HG03575 (cell line): ENCODE measurements at regions not wholly inside any gene's neighbourhood (a gene's known extent, or its start where the extent isn't known, plus 50 kb on each side); places are given as distances from the start of the nearest gene placed in this dataset.
"Not testable (repeated sequence)": the region's sequence is repeated elsewhere in the genome, so short reads cannot be mapped to it uniquely, and the experiment has no call there.

ENCODE experiments used
- ATAC-seq: cut with Tn5 transposase; IDR thresholded peaks from one replicate; pipeline ENCODE4 v1.9.1; 2021; ENCODE audit not compliant: unreplicated experiment, insufficient number of reproducible peaks, low FRiP score; ENCODE audit errors: extremely low read depth

GRCh38 chr10:9437131-9437530 lies 1382.6 kb downstream of the GATA3 start:
- no peak for ATAC-seq

GRCh38 chr10:9443758-9444157 lies 1389.3 kb downstream of the GATA3 start:
- no peak for ATAC-seq

- ATAC-seq = no peak
Measured at GRCh38 chr10:9449530-9449929, 1395.0 kb downstream of the GATA3 start.

- ATAC-seq = no peak
Measured at GRCh38 chr10:9450801-9451200, 1396.3 kb downstream of the GATA3 start.

GRCh38 chr10:9451211-9451773 lies 1396.8 kb downstream of the GATA3 start:
- ATAC-seq = no peak

- no peak for ATAC-seq
Measured at GRCh38 chr10:9452056-9452455, 1397.6 kb downstream of the GATA3 start.

GRCh38 chr10:9453871-9454270 lies 1399.4 kb downstream of the GATA3 start:
- not testable (repeated sequence) for ATAC-seq

- no peak for ATAC-seq
Measured at GRCh38 chr10:9469663-9470205, 1415.2 kb downstream of the GATA3 start.

- ATAC-seq = no peak
Measured at GRCh38 chr10:9470581-9470980, 1416.1 kb downstream of the GATA3 start.

GRCh38 chr10:9501944-9502343 lies 1447.5 kb downstream of the GATA3 start:
- ATAC-seq = no peak

- no peak for ATAC-seq
Measured at GRCh38 chr10:9504227-9504626, 1449.7 kb downstream of the GATA3 start.

GRCh38 chr10:9505546-9505945 lies 1451.1 kb downstream of the GATA3 start:
- no peak for ATAC-seq

GRCh38 chr10:9508606-9509005 lies 1454.1 kb downstream of the GATA3 start:
- no peak for ATAC-seq

- no peak for ATAC-seq
Measured at GRCh38 chr10:9510626-9511025, 1456.1 kb downstream of the GATA3 start.

- no peak for ATAC-seq
Measured at GRCh38 chr10:9515922-9516321, 1461.4 kb downstream of the GATA3 start.

- peak; percentile 95 for ATAC-seq
Measured at GRCh38 chr10:9535744-9536143, 1481.3 kb downstream of the GATA3 start.

- ATAC-seq = no peak
Measured at GRCh38 chr10:9545073-9545472, 1472.6 kb upstream of the CELF2 start.

GRCh38 chr10:9547936-9548904 lies 1469.5 kb upstream of the CELF2 start:
- no peak for ATAC-seq

GRCh38 chr10:9550810-9551209 lies 1466.9 kb upstream of the CELF2 start:
- ATAC-seq = no peak

- no peak for ATAC-seq
Measured at GRCh38 chr10:9554321-9554720, 1463.4 kb upstream of the CELF2 start.
